Keratinocyte (primary cell): ENCODE measurements at regions not wholly inside any gene's neighbourhood (a gene's known extent, or its start where the extent isn't known, plus 50 kb on each side); places are given as distances from the start of the nearest gene placed in this dataset.

ENCODE experiments used
- EZH2 ChIP-seq: IDR thresholded peaks from one replicate; pipeline ENCODE4 v1.6.1; 2012; ENCODE audit warnings: inconsistent platforms, mild to moderate bottlenecking, low read length, moderate library complexity
- TF ChIP-seq, protein P1 (sequence below), 3 experiments: IDR thresholded peaks in 1 of 3; conservative IDR thresholded peaks in 1 of 3; optimal IDR thresholded peaks in 1 of 3; 2 replicates in 2 of 3; 3 replicates in 1 of 3; pipeline versions ENCODE3 to v1.5.1; 2011; ENCODE audit warnings: low read length in 3 of 3, mild to moderate bottlenecking in 3 of 3, moderate library complexity in 2 of 3, control low read depth in 1 of 3, inconsistent platforms in 1 of 3; ENCODE audit not compliant: insufficient read depth in 2 of 3; ENCODE audit errors: extremely low read depth in 1 of 3

DNA sequence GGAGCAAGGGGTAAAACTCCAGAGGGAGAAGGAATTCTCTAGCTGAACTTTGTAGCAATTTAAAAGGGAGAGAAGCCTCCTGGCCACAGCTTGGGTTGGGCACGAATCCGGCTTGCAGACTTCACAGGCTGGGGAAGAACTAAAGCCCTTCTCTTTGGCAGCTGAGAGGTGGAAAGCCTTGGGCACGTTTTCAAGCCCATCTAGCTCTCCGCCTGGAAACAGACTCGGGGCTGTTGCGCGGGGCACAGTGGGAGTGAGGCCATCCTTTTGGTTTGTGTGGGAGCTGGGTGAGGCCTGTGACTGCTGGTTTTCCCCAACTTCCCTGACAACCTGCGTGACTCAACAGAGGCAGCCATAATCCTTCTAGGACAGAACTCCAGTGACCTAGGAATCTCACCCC is 295.7 kb upstream of the ROBO1 start:
- no peak for TF ChIP-seq EZH2
- TF ChIP-seq, protein P1, sequence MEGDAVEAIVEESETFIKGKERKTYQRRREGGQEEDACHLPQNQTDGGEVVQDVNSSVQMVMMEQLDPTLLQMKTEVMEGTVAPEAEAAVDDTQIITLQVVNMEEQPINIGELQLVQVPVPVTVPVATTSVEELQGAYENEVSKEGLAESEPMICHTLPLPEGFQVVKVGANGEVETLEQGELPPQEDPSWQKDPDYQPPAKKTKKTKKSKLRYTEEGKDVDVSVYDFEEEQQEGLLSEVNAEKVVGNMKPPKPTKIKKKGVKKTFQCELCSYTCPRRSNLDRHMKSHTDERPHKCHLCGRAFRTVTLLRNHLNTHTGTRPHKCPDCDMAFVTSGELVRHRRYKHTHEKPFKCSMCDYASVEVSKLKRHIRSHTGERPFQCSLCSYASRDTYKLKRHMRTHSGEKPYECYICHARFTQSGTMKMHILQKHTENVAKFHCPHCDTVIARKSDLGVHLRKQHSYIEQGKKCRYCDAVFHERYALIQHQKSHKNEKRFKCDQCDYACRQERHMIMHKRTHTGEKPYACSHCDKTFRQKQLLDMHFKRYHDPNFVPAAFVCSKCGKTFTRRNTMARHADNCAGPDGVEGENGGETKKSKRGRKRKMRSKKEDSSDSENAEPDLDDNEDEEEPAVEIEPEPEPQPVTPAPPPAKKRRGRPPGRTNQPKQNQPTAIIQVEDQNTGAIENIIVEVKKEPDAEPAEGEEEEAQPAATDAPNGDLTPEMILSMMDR (optimal IDR thresholded peaks at IDR 0.05 in 1 of 3, IDR thresholded peaks at IDR 0.05 in 1 of 3, conservative IDR thresholded peaks at IDR 0.05 in 1 of 3; ENCODE audit: extremely low read depth in 1 of 3, insufficient read depth in 2 of 3, low read length in 3 of 3), result no peak
